PC-9 (cell line): ENCODE measurements at regions not wholly inside any gene's neighbourhood (a gene's known extent, or its start where the extent isn't known, plus 50 kb on each side); places are given as distances from the start of the nearest gene placed in this dataset.
A peak's percentile ranks its signal among the peaks of the same experiment; 100 is the strongest.

Source experiments
- BruUV-seq: library from RNA; stranded (reverse); fragments of 400-500 nt; replicated peaks from 2 replicates; lab custom pipeline; 2021; lab: Mats Ljungman, UMichigan
- CTCF ChIA-PET: fragments of 300-600 bp; sonication (Branson Sonifier 250); formaldehyde crosslinking; loops from one replicate; lab custom pipeline; 2022; ENCODE audit warnings: antibody characterized with exemption; lab: Charles Lee
- POLR2A ChIA-PET: fragments of 300-600 bp; sonication (Branson Sonifier 250); formaldehyde crosslinking; loops from one replicate; lab custom pipeline; 2022; ENCODE audit warnings: antibody characterized with exemption; ENCODE audit not compliant: unreplicated experiment; lab: Charles Lee
- DNase-seq, 2 experiments: peaks; one replicate each; pipeline versions ENCODE4 v3.0.0 to v3.0.0-alpha.2; 2015 to 2022; ENCODE audit warnings: mixed read lengths in 1 of 2
- H2AFZ ChIP-seq: fragments of 200-600 bp; sonication (generic); 2 replicates; pipeline ENCODE4 v1.8.1; 2017; ENCODE audit warnings: antibody characterized with exemption
- H3F3A ChIP-seq: fragments of 200-600 bp; sonication (generic); 2 replicates; pipeline ENCODE4 v1.8.1; 2017; ENCODE audit warnings: antibody characterized with exemption, mild to moderate bottlenecking, low read depth; ENCODE audit not compliant: insufficient read depth
- H3K27ac ChIP-seq: fragments of 200-600 bp; sonication (generic); 2 replicates; pipeline ENCODE4 v1.6.1; 2016; ENCODE audit warnings: mixed run types
- H3K27me3 ChIP-seq: fragments of 200-600 bp; sonication (generic); 2 replicates; pipeline ENCODE4 v1.6.1; 2016; ENCODE audit warnings: low read depth, mixed run types; ENCODE audit not compliant: insufficient read depth
- H3K36me3 ChIP-seq: fragments of 200-600 bp; sonication (generic); 2 replicates; pipeline ENCODE4 v1.6.1; 2016; ENCODE audit warnings: low read depth, mixed run types
- H3K4me1 ChIP-seq: fragments of 200-600 bp; sonication (generic); replicated peaks from 2 replicates; pipeline ENCODE4 v1.6.1; 2016; ENCODE audit warnings: mixed run types; ENCODE audit not compliant: insufficient read depth
- H3K4me2 ChIP-seq: fragments of 200-600 bp; sonication (generic); 2 replicates; pipeline ENCODE4 v1.6.1; 2017; ENCODE audit warnings: mixed run types
- H3K4me3 ChIP-seq: fragments of 200-600 bp; sonication (generic); 2 replicates; pipeline ENCODE4 v1.6.1; 2016; ENCODE audit warnings: mixed run types
- H3K79me2 ChIP-seq: fragments of 200-600 bp; sonication (generic); 2 replicates; pipeline ENCODE4 v1.6.1; 2017; ENCODE audit warnings: low read depth, mixed run types
- H3K9me2 ChIP-seq: fragments of 200-600 bp; sonication (generic); 2 replicates; pipeline ENCODE4 v1.8.1; 2017; ENCODE audit warnings: mild to moderate bottlenecking; ENCODE audit not compliant: insufficient read depth
- H3K9me3 ChIP-seq: fragments of 200-600 bp; sonication (generic); 2 replicates; pipeline ENCODE4 v1.8.1; 2016; ENCODE audit warnings: low read depth; ENCODE audit not compliant: insufficient read depth
- H4K20me1 ChIP-seq: fragments of 200-600 bp; sonication (generic); 2 replicates; pipeline ENCODE4 v1.8.1; 2017; ENCODE audit not compliant: insufficient read depth
- EZH2 ChIP-seq: fragments of 200-600 bp; sonication (generic); IDR thresholded peaks from 2 replicates; pipeline ENCODE4 v1.8.0; 2017; ENCODE audit warnings: antibody characterized with exemption, low read depth
- intact Hi-C: fragments of 100-400 bp; cut with micrococcal nuclease; formaldehyde crosslinking; loops from one replicate; pipeline ENCODE4 v1.10.0; 2022; ENCODE audit not compliant: unreplicated experiment
- TF ChIP-seq, protein P1 (sequence below): fragments of 200-600 bp; sonication (generic); conservative IDR thresholded peaks from 2 replicates; pipeline ENCODE4 v1.6.1; 2017; ENCODE audit warnings: mixed run types, antibody characterized with exemption, mild to moderate bottlenecking, moderate library complexity

DNA sequence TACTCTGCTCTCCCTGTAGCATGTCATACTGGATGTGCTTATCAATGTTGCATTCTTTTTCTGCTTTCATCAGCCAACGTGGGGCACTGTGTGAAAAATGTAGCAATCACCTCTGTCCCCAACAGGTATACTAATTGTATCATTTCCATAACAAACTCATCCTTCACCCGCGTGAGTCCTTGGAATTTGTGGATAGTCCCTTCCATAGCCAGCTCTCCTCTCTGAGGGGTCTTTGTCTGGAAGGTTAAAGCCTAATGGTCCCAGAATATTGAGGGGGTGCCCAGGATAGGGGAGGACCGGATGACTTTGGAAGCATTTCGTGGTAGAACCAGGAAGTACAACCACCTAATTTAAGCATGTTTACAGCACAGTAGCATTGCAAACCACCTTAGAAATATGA is 124.6 kb downstream of the FOXB1 start:
- ChIA-PET CTCF (interaction anchor here (0.6 kb wide), 1 partner anchor 10 kb away, joined by 3 read pairs; no protein-coding TSS in a partner anchor), POLR2A (no interaction called here)
- H3K9me2 ChIP-seq, result no peaks in the 10 kb centered on the region
- H2AFZ ChIP-seq, result no peak overlapping the region
- no peaks in the 10 kb centered on the region for H3K36me3 ChIP-seq
- no peaks in the 10 kb centered on the region for H3K27me3 ChIP-seq
- intact Hi-C loops, result no loop called here
- H3K4me1 ChIP-seq, result peaks cover 23% of the 10 kb centered on the region
- DNase-seq, result peak in 1 of 2 experiments; percentile 42
- no peak overlapping the region for H3K4me3 ChIP-seq
- H3K79me2 ChIP-seq, result no peaks in the 10 kb centered on the region
- no peaks in the 10 kb centered on the region for H3K9me3 ChIP-seq
- peak overlapping the region; percentile 88 for H3K4me2 ChIP-seq
- TF ChIP-seq, protein P1, sequence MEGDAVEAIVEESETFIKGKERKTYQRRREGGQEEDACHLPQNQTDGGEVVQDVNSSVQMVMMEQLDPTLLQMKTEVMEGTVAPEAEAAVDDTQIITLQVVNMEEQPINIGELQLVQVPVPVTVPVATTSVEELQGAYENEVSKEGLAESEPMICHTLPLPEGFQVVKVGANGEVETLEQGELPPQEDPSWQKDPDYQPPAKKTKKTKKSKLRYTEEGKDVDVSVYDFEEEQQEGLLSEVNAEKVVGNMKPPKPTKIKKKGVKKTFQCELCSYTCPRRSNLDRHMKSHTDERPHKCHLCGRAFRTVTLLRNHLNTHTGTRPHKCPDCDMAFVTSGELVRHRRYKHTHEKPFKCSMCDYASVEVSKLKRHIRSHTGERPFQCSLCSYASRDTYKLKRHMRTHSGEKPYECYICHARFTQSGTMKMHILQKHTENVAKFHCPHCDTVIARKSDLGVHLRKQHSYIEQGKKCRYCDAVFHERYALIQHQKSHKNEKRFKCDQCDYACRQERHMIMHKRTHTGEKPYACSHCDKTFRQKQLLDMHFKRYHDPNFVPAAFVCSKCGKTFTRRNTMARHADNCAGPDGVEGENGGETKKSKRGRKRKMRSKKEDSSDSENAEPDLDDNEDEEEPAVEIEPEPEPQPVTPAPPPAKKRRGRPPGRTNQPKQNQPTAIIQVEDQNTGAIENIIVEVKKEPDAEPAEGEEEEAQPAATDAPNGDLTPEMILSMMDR, result no peak
- TF ChIP-seq EZH2, result no peak
- BruUV-seq, result no TSS peak
- peak overlapping the region; percentile 90 for H3K27ac ChIP-seq
- peaks cover 13% of the 10 kb centered on the region; the same call in 1 of the 2 replicates for H3F3A ChIP-seq
- no peaks in the 10 kb centered on the region for H4K20me1 ChIP-seq

DNA sequence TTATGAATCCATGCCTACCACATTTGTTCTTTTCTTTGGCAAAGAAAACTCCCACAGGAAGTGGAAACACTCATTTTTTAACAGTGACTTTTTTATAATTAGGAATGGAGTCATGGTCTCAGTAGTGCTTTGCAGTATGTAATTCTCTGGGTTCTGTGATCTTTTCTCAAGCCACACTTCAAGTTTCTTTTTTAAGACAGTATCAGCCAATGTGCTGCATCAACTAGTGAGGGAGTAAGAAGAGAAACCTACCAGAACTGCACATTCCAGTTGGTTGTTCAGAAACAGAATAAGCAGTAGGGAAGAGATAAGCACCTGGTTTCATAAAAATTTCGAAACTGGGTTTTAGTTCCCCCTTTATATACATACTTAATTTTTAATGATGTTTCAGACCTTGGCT is 126.3 kb downstream of the FOXB1 start:
- H3K4me3 ChIP-seq, result no peak overlapping the region
- no peaks in the 10 kb centered on the region for H3K9me3 ChIP-seq
- H2AFZ ChIP-seq, result no peak overlapping the region
- intact Hi-C loops, result no loop called here
- no peaks in the 10 kb centered on the region for H3K27me3 ChIP-seq
- TF ChIP-seq, protein P1, result no peak
- no peak for TF ChIP-seq EZH2
- peaks cover 13% of the 10 kb centered on the region; the same call in 1 of the 2 replicates for H3F3A ChIP-seq
- H3K79me2 ChIP-seq, result no peaks in the 10 kb centered on the region
- POLR2A ChIA-PET, result no interaction called here
- no peaks in the 10 kb centered on the region for H3K36me3 ChIP-seq
- CTCF ChIA-PET, result no interaction called here
- BruUV-seq, result no TSS peak
- no peaks in the 10 kb centered on the region for H3K9me2 ChIP-seq
- H3K27ac ChIP-seq, result no peak overlapping the region
- peaks cover 23% of the 10 kb centered on the region for H3K4me1 ChIP-seq
- H3K4me2 ChIP-seq, result no peak overlapping the region
- H4K20me1 ChIP-seq, result no peaks in the 10 kb centered on the region
- no peak for DNase-seq

DNA sequence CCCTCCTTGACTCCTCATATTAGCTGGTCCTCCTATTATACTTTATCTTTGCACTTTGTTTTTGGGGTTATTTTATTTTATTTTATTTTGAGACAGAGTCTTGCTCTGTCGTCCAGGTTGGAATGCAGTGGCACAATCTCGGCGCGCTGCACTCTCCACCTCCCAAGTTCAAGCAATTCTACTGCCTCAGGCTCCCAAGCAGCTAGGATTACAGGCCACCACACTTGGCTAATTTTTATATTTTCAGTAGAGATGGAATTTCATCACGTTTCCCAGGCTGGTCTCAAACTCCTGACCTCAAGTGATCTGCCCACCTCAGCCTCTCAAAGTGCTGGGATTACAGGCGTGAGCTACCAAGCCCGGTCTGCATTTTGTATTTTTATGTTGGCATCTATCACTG is 126.7 kb downstream of the FOXB1 start:
- TF ChIP-seq, protein P1, result no peak
- no peak for TF ChIP-seq EZH2
- POLR2A ChIA-PET, result no interaction called here
- H3F3A ChIP-seq, result peaks cover 13% of the 10 kb centered on the region; the same call in 1 of the 2 replicates
- no peaks in the 10 kb centered on the region for H3K36me3 ChIP-seq
- no peaks in the 10 kb centered on the region for H4K20me1 ChIP-seq
- H2AFZ ChIP-seq, result no peak overlapping the region
- no peak for DNase-seq
- CTCF ChIA-PET, result no interaction called here
- H3K79me2 ChIP-seq, result no peaks in the 10 kb centered on the region
- H3K27me3 ChIP-seq, result no peaks in the 10 kb centered on the region
- H3K4me2 ChIP-seq, result no peak overlapping the region
- H3K4me1 ChIP-seq, result peaks cover 23% of the 10 kb centered on the region
- intact Hi-C loops, result no loop called here
- no TSS peak for BruUV-seq
- no peak overlapping the region for H3K27ac ChIP-seq
- no peaks in the 10 kb centered on the region for H3K9me2 ChIP-seq
- no peak overlapping the region for H3K4me3 ChIP-seq
- H3K9me3 ChIP-seq, result no peaks in the 10 kb centered on the region
